Fibroblast of peridontal ligament (primary cell): ENCODE measurements at regions not wholly inside any gene's neighbourhood (a gene's known extent, or its start where the extent isn't known, plus 50 kb on each side); places are given as distances from the start of the nearest gene placed in this dataset.
"Not testable (repeated sequence)": the region's sequence is repeated elsewhere in the genome, so short reads cannot be mapped to it uniquely, and the experiment has no call there.

Experiments used
- DNase-seq: peaks from one replicate; pipeline ENCODE4 v3.0.0-alpha.2; 2010; ENCODE audit errors: extremely low read depth

GRCh38 chr2:32874931-32875330, 71.8 kb upstream of the LTBP1 start:
- DNase-seq = peak; percentile 80

- no peak for DNase-seq
These were observed 68.9 kb upstream of the LTBP1 start for GRCh38 chr2:32877587-32878510.

GRCh38 chr2:32879943-32880342, 66.8 kb upstream of the LTBP1 start:
- not testable (repeated sequence) for DNase-seq

GRCh38 chr2:32882816-32883810, 63.6 kb upstream of the LTBP1 start:
- DNase-seq = peak; percentile 94

DNA sequence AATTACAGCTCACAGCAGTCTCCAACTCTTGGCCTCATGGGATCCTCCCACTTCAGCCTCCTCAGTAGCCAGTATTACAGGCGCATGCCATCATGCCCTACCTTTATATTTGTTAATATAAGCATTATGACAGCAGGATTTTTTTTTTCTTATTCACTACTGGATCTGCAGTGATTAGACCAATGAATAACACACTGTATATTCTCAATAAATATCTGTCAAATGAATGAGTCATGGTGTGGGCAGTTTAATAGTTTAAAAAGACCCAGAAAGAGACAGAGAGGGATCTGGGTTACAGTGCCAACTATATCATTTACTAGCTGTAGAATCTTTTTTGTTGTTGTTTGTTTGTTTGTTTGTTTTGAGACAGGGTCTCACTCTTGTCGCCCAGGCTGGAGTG, 62.4 kb upstream of the LTBP1 start:
- no peak for DNase-seq

DNA sequence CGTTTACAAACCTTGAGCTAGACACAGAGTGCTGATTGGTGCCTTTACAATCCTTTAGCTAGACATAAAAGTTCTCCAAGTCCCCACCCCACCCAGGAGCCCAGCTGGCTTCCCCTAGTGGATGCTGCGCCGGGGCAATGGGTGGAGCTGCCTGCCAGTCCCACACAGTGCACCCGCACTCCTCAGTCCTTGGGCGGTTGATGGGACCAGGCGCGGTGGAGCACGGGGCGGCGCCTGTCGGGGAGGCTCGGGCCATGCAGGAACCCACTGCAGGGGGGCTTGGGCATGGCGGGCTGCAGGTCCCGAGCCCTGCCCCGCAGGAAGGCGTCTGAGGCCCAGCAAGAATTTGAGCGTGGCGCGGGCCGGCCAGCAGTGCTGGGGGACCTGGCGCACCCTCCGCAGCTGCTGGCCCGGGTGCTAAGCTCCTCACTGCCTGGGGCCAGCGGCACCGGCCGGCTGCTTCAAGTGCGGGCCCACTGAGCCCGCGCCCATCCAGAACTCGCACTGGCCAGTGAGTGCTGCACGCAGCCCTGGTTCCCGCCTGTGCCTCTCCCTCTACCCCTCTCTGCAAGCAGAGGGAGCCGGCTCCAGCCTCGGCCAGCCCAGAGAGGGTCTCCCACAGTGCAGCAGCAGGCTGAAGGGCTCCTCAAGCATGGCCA, 60.2 kb upstream of the LTBP1 start:
- DNase-seq = not testable (repeated sequence)

GRCh38 chr2:32887125-32887524, 59.6 kb upstream of the LTBP1 start:
- DNase-seq = no peak

GRCh38 chr2:32894119-32894728, 52.5 kb upstream of the LTBP1 start:
- no peak for DNase-seq

GRCh38 chr2:32895424-32895823, 51.3 kb upstream of the LTBP1 start:
- no peak for DNase-seq
